NCI-H69 (cell line): ENCODE measurements at regions not wholly inside any gene's neighbourhood (a gene's known extent, or its start where the extent isn't known, plus 50 kb on each side); places are given as distances from the start of the nearest gene placed in this dataset.
"Not testable (repeated sequence)": the region's sequence is repeated elsewhere in the genome, so short reads cannot be mapped to it uniquely, and the experiment has no call there.

Experiments used
- DNase-seq: peaks from one replicate; lab custom pipeline; 2025; lab: John Stamatoyannopoulos, UW

GRCh38 chr19:56894626-56895025 lies 54.1 kb upstream of the PEG3 start:
- DNase-seq, result no peak

- DNase-seq, result no peak
These were observed 55.6 kb upstream of the PEG3 start for GRCh38 chr19:56896095-56896494.

GRCh38 chr19:56899943-56900342 lies 59.4 kb upstream of the PEG3 start:
- DNase-seq, result no peak

DNA sequence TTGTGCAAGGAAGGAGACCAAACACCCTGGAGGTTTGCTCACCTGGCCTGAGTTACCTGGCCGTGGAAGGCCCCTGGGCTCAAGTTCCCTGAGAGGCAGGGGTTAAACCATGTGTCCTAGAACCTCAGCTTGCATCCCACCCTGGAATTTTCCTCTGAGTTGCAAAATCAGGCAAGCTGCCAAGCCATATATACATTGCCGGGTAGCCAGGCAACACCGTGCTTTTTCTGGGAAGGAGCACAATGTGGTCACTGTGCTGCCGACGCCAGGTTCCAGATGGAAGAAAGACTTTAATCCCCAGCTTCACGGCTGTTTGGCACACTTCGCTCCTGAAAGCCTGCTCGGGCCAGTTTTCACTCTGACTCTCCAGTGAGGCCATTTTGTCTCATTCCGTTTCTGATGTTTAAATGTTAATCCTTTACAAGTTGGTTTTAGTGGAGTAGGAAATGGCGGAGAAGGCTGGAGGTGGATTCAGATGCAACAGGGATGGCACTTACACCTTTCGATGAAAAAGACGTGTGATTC lies 60.1 kb upstream of the PEG3 start:
- no peak for DNase-seq

GRCh38 chr19:56905631-56906150 lies 65.2 kb upstream of the PEG3 start:
- no peak for DNase-seq

DNA sequence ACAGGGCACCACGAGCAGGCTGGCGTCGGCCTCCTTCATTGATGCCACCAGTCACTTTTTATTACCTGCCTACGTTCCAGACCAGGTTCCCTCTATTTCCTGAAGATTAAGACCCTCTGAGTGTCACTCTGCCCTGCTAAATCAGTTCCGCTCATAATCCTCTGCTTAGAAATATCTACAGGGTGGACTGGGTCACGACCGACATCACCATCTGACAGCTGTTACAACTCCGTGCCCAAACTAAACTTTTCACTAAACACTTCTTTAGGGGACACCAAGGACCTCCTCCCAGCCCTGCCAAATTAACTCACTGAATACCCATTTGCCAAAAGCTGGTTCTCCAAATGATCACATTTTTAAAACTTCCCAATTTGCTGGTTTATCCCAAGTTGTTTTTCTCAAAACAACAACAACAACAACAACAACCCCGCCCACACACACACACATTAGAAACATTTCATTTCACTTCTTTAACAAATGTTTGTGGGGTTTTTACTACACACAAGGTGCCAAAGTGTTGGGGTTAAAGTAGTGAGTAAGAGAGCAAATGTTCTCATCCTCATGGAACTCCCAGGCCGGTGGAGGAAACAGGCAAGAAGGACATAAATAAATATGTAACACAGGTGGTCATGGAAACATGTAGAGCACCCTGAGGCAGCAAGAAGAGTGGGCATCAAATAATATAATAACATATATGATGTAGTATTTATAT lies 72.0 kb upstream of the PEG3 start:
- no peak for DNase-seq

DNA sequence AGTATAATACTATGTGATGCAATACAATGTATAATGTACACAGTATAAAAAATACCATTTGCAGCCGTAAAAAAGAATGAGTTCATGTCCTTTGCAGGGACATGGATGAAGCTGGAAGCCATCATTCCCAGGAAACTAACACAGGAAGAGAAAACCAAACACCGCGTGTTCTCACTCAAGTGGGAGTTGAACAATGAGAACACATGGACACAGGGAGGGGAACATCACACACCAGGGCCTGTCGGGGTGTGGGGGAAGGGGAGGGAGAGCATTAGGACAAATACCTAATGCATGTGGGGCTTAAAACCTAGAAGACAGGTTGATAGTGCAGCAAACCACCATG lies 72.6 kb upstream of the PEG3 start:
- DNase-seq, result not testable (repeated sequence)

GRCh38 chr19:56916528-56916927 lies 76.0 kb upstream of the PEG3 start:
- DNase-seq, result no peak

GRCh38 chr19:56917529-56917928 lies 77.0 kb upstream of the PEG3 start:
- no peak for DNase-seq

DNA sequence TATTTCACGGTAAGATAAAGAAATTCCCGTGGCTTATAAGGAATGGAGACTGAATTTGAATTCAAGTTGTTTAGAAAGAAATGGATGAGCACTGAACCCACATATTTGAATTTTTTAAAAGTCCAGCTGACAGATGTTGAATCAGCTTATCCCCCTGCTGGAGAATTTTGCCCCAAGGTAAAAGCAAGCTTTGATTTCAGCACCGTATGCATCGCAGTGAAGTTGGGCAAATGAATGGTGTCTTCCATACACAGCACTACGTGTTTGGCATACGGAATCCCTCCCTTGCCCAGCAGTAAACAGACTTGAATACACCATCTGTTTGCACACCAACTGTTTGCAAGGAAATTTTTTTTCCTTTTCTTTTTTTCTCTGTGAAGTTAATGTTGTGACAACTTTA lies 77.5 kb upstream of the PEG3 start:
- peak; percentile 20 for DNase-seq

DNA sequence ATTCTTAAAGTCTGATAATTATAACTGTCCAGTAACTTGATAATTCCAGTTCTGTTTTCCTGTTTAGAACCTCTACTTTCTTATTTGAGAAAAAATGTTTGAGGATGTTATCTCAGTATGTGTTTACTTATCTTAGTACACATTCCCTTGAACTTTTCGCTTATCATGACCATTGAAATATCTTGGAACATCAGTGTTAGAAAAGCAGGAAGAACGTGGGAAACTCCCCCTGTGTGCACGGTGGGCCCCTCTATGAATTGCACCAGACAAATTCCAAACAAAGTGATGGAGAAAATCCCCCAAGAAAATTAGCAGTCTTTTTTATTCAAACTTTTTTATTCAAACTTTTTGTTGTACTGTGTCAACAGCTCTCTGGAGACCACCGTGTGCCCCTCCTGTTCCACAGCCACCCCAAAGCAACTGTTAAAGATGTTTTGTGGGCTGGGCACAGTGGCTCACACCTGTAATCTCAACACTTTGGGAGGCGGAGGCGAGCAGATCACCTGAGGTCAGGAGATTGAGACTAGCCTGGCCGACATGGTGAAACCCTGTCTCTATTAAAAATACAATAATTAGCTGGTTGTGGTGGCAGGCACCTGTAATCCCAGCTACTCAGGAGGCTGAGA lies 78.3 kb upstream of the PEG3 start:
- DNase-seq, result no peak

DNA sequence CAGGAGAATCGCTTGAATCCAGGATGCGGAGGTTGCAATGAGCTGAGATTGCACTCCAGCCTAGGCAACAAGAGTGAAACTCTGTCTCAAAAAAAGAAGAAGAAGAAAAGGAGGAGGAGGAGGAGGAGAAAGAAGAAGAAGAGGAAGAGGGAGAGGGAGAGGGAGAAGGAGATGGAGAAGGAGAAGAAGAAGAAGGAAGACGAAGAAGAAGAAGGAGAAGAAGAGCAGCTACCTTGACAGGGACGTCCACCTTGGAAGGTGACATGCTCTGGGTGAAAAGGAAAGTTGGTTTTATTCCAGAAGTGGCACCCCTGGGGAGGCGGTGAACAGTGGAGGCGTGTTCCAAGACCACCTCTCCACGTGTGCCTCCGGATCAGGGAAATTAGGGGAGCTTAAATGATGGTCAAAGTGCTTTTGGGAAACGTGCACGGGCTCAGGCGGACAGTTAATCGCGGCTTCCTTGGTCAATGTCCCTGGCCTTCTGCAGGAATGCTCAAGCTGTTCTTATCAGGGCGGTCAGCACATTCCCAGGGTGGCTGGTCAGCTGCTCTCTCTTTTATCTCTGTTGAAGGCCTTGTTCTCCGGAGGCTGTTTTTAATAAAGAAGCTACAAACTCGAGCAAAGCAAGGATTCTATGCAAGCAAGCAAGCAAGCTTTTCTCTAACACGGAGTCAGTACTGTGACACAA lies 78.9 kb upstream of the PEG3 start:
- no peak for DNase-seq

- not testable (repeated sequence) for DNase-seq
These were observed 85.6 kb upstream of the PEG3 start for GRCh38 chr19:56926094-56926493.

DNA sequence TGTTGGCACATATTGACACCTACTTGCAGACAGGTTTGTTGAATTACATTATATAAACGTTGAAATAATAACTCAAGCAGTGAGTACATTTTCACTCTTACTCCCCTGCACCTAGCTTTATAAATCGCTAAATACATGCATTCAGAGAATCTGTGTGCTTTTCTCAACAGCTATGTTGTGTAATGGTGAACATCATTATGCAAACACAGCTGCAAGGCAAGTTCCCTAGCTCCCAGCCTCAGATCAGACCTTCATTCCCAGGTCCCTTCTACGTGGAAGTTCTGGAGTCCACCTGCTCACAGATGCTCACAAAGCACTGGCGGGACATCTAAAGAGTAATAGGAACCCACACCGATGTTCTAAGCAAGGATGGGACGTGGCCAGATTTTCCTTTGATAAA lies 86.8 kb upstream of the PEG3 start:
- no peak for DNase-seq

DNA sequence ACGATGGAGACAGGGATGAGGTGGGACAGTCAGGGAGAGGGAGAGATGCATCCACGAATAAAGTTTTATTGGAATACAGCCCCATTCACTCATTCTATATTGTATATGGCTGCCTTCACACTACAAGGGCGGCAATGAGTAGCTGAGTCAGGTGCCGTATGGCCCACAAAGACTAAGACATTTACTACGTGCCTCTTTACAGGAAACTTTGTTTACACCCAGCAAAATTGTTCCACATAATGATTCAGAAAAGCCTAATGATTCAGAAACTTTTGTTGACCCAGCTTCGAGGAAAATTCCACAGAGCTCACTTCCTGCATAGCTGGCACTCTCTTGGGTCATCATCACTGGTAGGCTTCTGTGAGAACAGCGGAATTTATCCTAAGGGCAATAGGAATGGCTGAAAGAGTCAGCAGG lies 87.3 kb upstream of the PEG3 start:
- DNase-seq, result no peak

GRCh38 chr19:56930647-56931535 lies 90.4 kb upstream of the PEG3 start:
- DNase-seq, result peak; percentile 25

DNA sequence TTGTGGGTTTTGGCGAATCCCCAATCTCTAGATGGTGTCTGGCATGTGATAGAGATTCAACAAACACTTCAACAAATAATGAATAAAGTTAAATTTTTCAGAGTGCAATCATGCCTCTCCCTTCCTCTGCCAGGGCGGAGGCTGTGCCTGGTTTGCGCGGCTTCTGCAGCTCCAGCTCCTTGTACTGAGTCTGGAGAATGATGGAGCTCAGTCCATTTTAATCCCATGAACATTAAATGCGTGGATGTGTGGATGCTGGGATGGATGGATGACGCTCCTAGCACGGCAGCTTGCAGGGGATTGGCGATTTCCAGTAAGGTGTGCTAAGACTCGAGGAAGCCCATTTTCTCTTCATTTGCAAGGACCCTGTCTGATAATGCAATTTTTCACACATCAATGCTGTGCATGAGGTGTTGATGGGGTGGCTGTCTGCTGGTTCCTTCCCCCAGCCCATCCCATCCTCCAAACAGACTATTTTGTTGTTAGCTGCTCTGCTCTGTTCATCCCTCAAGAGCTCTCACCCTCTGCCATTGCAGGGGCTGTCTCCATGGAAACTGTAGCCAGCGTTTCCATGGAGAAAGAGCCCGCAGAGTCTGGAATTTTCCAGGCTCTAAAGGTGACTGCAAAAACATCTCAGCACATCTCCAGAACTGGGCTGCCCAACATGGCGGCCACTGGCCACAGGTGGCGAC lies 92.6 kb upstream of the PEG3 start:
- DNase-seq, result no peak

DNA sequence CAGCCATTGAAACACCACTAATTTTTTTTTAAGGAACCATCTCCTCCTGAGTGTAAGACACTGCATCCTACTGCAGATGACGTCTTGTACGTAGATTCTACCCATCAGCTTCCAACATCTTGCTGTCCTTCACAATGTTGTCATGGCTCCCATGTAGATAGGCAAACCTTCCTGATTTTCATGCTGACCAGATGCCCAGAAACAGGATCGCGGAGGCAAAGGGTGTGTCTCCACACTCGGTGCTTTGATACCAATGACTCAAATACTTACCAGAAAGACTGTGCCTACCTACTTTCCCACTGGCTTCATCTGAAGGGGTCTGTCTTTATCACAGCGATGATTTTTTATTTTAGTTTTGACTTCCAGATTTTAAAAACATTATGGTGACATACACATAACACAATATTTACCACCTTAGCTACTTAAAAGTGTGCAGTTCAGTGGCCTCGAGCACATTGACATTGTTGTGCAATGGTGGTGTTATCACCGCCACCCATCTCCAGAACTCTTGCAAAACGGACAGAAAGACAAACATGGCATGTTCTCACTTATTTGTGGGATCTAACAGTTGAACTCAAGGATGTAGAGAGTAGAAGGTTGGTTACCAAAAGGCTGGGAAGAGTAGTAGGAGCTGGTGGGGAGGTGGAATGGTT lies 94.0 kb upstream of the PEG3 start:
- DNase-seq, result no peak

- no peak for DNase-seq
These were observed 99.4 kb upstream of the PEG3 start for GRCh38 chr19:56939951-56940350.

DNA sequence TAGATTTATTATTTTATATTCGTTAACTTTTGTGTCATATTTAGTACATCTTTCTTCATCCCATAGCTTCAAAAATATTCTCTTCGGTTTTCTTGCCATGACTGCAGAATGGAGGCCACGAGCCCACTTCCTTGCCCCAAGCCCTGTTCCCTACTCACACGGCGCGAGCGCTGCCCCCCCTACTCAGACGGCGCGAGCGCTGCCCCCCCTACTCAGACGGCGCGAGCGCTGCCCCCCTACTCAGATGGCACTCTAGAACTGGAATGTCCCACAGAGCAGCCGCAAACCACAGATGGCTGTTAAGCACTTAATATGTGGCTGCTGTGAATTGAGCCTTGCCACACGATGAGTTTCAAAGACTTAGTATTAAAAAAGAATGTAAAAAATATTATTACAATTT lies 102.2 kb upstream of the PEG3 start:
- peak; percentile 19 for DNase-seq

GRCh38 chr19:56946159-56946558 lies 105.6 kb upstream of the PEG3 start:
- peak; percentile 9 for DNase-seq
